ENCODE measurements at regions not wholly inside any gene's neighbourhood (a gene's known extent, or its start where the extent isn't known, plus 50 kb on each side); places are given as distances from the start of the nearest gene placed in this dataset.

DNA sequence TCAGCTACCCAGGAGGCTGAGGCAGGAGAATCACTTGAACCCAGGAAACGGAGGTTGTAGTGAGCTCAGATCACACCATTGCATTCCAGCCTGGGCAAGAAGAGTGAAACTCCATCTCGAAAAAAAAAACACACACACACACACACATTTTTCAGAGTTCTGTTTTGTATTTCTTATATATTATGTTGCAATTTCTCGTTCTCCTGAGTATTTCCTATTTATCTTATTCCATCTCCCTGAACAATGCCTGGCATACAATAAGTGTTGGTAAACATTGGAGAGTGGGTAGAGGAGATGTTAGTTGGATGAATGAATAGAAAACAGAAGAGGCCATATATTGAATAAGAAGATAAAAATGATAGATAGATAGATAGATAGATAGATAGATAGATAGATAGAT is 167.8 kb upstream of the CDH5 start:
- TF ChIP-seq POLR2AphosphoS5 (IDR thresholded peaks at IDR 0.05; ENCODE audit: low read depth) (no peak), REST (IDR thresholded peaks at IDR 0.05; ENCODE audit: insufficient replicate concordance, low read depth) (no peak)
- TF ChIP-seq, protein P1, sequence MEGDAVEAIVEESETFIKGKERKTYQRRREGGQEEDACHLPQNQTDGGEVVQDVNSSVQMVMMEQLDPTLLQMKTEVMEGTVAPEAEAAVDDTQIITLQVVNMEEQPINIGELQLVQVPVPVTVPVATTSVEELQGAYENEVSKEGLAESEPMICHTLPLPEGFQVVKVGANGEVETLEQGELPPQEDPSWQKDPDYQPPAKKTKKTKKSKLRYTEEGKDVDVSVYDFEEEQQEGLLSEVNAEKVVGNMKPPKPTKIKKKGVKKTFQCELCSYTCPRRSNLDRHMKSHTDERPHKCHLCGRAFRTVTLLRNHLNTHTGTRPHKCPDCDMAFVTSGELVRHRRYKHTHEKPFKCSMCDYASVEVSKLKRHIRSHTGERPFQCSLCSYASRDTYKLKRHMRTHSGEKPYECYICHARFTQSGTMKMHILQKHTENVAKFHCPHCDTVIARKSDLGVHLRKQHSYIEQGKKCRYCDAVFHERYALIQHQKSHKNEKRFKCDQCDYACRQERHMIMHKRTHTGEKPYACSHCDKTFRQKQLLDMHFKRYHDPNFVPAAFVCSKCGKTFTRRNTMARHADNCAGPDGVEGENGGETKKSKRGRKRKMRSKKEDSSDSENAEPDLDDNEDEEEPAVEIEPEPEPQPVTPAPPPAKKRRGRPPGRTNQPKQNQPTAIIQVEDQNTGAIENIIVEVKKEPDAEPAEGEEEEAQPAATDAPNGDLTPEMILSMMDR (IDR thresholded peaks at IDR 0.05; ENCODE audit: insufficient read depth, low read length): no peak
